Epithelial cell of prostate (primary cell): ENCODE measurements at regions not wholly inside any gene's neighbourhood (a gene's known extent, or its start where the extent isn't known, plus 50 kb on each side); places are given as distances from the start of the nearest gene placed in this dataset.
"Not testable (repeated sequence)": the region's sequence is repeated elsewhere in the genome, so short reads cannot be mapped to it uniquely, and the experiment has no call there.

Experiments used
- DNase-seq: peaks from one replicate; pipeline ENCODE4 v3.0.0-alpha.2; 2011; ENCODE audit warnings: low read depth, low spot score
- H3K27ac ChIP-seq: fragments of 450-650 bp; 2 replicates; pipeline ENCODE4 v1.5.1; 2017; ENCODE audit warnings: mild to moderate bottlenecking

DNA sequence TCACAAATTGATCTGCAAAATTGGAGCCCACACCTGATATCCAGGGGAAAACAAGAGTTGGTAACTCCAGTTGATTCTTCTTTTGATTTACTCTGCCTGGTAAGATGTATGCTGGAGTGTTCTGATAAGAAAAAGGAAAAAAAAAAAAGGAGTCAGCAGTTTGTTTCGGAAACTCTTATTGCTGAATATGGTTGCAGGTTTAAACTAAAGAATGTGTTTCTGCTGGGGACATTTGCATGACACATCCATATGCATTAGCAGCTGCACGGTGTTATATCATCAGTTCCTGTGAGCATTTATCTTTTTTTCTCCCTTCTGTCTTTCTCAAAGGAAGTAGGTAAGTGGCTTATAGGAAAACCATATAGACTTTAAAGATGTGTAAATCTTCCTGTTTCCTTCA is 418.5 kb upstream of the ESRRG start:
- no peak for DNase-seq
- no peak overlapping the region for H3K27ac ChIP-seq

DNA sequence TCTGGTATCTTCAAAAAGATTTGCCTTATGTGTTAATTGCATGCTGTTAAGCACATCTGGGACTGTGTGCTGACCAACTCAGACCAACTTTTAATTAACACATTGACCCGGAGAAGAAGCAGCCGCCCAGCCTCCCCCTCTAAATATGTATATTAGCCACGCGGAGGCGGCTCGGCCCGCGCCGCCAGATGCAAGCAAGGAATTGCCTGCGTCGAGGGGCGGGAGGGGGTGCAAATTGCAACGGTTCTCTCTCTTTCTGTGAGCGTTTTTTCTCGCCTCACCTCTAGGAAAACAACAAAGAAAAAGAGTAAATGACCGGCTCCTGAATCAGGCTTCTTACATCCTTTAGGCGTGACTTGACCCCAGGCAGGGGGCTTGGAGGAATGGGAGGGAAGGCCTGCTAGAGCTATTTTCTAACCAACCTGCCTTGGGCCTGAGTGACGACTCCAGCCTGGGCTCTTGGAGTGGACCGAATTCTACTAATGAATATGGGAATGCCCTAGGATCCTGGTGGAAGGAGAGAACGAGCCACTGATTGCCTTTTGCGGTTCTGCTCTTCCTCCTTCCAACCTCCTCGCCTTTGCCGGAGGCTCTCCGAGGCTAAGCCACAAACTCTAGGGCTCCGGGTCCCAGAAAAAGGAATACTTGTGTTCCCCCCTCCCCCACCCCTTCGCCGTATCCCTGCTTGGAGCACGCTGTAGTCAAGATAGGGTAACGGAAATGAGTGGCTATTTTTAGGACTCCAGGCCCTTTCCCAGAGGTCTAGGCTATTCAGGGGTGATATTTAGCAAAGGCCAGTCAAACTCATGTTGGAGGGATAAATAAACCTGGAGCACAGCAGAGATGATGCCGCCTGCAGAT is 417.0 kb upstream of the ESRRG start:
- no peak for DNase-seq
- no peak overlapping the region for H3K27ac ChIP-seq

DNA sequence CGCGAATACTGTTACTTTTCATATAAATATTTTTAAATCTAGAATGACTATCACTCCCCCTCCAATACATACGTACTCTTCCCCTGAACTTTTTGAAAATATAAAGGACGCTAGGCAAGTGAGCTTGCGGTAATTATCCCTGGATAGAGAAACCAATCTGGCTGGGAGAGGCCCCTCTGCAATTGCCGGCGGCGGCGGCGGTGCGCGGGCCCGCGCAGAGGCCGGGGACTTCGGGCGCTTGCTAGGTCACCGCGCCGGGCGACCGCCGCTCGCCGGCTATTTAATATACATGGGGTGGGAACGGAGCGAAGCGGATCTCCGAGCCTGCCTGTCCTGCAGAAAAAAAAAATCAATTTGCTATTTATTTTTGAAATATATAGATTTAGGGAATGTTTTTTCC is 416.3 kb upstream of the ESRRG start:
- no peak overlapping the region for H3K27ac ChIP-seq
- DNase-seq, result no peak

DNA sequence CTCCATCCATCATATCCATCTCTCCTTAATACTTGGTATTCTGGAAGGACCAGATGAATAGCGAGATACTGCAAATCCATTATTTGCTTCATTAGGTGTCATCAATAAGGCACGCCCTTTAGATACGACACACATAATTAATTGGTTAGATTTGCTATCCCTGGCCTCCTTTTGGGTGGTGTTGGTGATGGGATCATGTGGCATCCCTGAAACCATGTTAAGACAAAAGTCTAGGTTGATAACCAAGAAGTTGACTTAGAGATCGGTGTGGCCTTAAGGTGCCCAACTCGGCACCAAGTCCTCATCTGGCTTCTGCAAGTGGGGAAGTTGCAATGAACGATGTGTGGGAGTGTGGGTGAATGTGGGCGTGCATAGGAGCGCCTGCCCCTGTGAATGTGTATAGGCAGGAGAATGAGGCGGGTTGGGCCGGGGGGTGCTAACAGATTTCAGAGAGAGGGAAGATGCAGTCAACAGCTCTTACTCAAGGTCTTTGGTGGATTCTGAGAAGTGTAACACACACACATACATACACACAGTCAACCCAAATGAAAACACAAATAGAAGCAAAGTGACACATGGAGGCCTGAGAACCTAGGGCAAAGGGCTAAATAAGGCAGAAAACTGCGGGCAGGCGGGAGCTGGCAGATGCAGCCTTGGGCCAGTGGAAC is 415.7 kb upstream of the ESRRG start:
- no peak overlapping the region for H3K27ac ChIP-seq
- DNase-seq, result no peak

DNA sequence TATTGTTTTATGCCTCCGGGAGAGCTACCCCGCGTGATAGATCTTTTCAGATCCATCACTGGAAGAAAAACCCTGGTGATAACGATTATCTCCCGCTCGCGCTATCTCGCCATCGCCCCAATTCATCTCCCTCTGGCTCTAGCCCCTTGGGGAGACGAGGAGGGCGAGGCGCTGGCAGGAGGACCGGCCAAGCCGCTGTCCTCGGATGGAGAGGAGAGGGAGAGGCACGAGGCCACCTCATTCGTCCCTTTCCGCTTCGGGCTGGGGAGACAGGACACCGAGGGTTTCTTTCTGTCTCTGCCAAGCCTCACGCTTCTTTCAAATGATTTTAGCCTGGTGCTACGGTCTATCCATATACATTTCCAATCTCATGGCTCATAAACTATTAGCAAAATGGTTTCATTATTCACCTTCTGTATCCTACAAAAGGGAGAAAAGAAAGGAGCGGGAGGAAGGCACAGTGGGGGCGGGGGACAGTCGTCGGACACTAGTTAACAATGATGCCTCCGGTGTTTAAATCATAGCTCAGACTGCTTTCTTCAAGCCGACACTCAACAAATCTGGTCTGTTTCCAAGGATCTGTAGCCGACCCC is 415.0 kb upstream of the ESRRG start:
- no peak for DNase-seq
- H3K27ac ChIP-seq, result no peak overlapping the region

DNA sequence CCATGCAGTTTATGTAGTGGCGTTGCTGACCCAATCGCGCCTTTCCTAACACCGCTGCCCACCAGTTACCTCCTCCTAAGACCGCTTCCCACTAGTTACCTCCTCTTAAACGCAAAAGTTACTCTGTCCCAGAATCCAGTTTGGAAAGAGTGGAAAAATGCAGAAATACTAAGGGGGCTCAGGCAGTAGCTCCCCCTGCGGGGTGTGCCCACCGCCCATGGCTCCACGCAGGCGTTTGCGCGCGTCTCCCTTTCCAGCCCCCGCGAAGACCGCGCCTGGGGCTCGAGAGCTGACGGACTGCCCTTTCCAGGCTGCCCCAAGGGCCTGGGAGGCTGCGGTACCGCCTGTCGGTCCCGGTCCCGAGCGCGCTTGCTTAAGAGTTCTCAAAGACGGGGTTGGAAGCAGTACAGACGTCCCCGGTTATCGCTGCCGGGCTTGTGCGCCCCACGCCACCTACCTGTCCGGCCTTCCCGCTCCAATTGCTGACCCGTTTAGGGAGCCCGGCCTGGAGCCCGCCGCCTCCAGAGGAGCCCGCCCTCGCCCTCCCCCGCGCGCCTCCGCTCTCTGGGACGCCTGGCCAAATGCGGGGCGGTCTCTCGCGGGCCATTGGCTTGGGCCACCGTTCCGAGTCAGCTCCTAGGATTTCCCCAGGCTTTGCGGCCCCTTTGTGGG is 414.1 kb upstream of the ESRRG start:
- H3K27ac ChIP-seq, result no peak overlapping the region
- no peak for DNase-seq

DNA sequence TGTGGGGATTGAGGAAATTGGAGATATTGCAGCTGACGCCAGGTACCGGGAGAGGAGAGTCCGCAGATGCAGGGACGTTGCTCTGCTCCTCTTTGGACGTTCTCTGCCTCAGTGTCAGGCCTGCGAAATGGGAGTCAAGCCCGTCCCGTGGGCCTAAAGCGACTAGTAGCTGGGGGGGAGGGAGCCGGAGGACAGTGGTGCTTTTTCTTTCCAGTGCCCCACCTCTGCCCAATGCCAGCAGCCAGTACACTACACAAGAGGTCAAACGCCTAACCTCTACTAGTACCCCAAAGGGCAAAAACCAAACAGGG is 413.6 kb upstream of the ESRRG start:
- DNase-seq, result no peak
- no peak overlapping the region for H3K27ac ChIP-seq

DNA sequence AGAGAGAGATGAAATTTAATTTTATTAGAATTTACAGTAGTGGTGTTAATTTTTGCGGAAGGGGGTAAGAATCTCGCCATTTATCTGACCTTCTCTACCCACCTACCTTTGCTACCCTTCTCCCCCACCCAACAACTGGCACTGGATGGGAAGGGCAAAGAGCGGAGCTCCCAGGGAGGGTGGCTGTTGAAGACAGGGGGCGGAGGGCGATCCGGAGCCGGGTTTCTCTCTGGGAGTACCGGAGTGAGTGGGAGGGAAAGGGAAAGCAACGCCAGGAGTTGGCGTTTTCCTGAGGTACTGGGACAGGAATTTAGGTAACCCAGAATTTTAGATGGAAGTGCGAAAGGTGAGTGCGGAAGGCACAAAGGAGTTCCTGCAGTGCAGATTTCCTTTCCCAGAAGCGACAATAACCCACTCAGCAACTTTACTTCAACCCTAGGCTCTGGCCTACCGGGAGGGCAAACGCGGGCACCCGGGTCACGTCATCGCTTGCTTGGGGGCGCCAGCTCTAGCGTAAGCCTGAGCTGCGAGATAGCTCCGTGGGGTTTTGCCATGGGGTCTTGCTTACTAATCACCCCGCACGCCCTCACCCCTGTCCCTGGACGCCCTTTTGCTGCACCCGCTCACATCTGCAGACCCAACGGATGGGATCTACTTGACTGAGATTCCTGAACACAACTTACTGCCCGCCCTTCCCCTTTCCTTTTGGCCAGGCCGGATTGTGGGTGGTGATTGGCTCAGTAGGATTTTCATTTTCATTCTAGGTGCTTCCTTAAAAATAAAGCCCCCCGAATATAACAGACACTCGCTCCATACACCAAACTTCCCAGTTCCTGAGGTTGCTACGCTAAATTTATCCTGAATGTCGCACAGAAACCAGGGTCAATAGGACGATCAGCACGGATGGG is 413.0 kb upstream of the ESRRG start:
- no peak for DNase-seq
- no peak overlapping the region for H3K27ac ChIP-seq

DNA sequence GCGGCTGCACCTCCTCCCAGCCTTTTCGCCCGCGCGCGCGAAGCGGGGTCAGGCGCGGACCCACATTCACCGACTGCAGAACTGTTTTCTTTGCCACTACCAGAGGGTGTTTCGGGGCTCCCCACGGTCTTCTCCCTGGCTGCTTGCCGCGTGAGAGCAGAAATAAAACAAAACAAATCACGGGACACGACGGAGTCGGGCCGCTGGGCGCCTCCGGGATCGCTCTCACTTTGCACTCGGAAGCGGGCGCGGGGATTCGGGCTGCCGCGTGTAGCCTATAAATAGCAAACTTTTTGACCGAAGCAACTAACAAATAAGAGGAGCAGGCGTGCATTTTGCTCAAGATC is 412.3 kb upstream of the ESRRG start:
- no peak overlapping the region for H3K27ac ChIP-seq
- no peak for DNase-seq

DNA sequence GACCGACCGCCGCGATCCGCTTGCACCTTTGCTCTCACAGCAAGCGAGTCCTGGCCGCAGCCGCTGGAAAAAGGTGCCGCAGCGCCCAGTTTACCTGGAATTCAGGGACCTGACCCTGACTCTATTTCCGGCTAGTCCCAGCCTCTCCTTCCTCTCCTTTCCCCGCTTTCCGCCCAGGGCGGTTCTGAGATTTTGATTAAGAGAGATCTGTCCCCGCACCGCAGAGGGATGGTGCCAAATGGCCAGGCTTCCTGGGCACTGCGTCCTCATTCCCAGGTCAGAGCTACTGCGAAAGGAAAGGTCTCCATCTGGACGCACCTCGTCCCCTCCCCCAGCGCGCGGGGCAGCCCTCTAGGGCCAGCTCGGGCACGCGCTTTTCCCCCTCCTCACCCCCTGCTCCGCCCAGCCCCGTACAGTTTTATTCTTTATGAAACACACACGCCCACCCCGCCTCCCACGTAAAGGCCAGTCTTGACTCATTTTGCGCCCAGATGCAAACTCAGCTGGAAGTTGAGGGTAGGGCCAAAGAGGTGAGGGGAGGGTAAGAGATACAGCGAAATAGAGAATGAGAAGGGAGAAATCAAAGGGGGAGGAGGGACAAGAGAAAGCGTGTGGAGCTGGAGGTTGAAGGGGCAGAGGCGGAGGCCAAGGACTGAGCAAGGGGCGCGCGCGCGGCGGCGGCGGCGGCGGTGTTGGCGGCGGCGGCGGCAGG is 411.8 kb upstream of the ESRRG start:
- no peak for DNase-seq
- H3K27ac ChIP-seq, result no peak overlapping the region

DNA sequence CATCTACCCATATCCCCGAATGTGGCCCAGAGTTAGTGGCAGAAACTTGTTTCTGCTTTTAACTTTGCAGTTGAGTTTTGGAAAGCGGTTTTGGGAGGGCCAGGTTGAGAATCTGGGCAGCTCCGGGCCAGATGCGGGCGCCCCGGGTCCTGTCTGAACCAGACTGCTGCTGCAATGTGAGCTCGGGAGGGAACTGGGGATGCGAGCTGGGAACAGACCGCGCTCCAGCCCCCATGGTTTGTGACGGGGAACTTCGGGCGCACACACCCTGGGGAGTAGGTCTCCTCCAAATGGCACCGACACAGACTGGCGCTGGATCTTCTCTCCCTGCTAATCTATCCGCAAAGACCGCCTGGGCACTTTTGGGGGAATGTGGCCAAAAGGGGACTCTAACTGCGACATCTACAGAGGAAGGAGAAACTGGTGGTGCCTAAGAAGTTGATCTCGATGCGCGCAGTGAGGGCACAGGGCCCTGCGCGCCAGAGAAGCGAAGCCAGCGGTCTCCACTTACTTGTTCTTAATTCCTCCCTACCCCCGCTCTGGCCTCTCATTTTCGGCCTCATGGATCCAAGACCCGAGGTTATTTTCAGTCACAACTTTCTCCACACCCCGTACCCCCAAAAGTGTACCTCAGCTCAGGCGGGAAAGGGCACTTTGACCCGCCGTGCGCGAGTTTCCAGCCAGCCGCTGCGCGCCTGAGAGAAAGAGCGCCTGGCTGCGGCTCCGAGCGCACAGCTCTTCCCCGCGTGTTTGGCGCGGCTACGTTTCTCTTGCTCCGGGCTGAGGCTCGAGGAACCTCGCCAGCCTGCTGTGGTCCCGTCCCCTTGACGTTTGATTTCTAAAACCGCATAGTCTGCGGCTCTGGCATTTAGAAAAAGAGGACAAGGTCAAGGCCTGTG is 411.0 kb upstream of the ESRRG start:
- no peak for DNase-seq
- H3K27ac ChIP-seq, result no peak overlapping the region

DNA sequence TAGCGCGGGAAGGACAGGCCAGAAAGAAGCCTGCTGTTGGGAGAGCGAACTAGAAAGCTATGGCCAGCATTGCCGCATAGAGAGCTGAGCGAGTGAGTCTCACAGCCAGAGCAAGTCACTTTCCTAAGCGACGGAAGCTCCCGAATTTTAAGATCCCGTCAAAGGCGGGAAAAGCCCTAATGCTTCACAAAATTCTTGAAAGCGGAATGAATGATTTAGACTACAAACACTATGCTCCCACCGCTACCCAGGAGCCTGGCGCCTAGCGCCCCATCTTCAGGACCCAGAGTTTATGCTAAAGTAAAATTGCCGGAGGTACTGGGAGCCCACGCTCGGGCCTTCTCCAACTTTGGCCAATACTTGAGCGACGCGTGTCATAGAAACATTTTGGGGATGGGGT is 409.9 kb upstream of the ESRRG start:
- no peak for DNase-seq

DNA sequence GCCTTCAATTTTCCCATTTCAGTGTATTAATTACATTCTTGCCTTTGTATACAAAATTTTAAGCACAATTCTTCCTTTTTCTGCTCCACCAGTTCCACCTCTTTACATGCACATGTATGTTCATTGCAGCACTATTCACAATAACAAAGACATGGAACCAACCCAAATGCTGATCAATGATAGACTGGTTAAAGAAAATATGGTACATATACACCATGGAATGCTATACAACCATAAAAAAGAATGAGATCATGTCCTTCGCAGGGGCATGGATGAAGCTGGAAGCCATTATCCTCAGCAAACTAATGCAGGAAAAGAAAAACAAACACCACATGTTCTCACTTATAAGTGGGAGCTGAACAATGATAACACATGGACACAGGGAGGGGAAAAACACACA is 400.1 kb upstream of the ESRRG start:
- DNase-seq, H3K27ac ChIP-seq: not testable (repeated sequence)

More for the DNA sequence above, 409.9 kb upstream of the ESRRG start:
- no peak overlapping the region for H3K27ac ChIP-seq

DNA sequence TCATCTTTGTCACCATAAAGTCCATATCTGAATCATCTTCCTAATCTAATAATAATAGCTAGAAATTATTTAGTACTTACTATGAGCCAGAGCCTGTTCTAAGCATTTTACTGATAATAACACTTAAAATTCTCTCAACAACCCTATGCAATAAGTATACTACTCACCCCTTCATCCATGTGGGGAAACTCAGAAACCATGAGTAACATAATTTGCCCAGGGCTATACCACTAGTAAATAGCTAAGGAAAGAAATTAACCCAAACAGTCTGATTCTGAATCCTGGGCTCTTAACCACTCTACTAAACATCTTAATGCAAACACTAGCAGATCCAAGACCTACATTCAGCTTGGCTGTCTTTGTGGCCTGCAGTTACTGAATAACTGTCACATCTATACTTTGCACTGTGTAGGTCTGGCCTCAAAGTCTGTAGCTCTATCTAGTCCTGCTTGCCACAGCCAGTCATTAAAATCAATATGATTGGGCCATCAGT is 394.8 kb upstream of the ESRRG start:
- no peak for DNase-seq
- no peak overlapping the region for H3K27ac ChIP-seq

DNA sequence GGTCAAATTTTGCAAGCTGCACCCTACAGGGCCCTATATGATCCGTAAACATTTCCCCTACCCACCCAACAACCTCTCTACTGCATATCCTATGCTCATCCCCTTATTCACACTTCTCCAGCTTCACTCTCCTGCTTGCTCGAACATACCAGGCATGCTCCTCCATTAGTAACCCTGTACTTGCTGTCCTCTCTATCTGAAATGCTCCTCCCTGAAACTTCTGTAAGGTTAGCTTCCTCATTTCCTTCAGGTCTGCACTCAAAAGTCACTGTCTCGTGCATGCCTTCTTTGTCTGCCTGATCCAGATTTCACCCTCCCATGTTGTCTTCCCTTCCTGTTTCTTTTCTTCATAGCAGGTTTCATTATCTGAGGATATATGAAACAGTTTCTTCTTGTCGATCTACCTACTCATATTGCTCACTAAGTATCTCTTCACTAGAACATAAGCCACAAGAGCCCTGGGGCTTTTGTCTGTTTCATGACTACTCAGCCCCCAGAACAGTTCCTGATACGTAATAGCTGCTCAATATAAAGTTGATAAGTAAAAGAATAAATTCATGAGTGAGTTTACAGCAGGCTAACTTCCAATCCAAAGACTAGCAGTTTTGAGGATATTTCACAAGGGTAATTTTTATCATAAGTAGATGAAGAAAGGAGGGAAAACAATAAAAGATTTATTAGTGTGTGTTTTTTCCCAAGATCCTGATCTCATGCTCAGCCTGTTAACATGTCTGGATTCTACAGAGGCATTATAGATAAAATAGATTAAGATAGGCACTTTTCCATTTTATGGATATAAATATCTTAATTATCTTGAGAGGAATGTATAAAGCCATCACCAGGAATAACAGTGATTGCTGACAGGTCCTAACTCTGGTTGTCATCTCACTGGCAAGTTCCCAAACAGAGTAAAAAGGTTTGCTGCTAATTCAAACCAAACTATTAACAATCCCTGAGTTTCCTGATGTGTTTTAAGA is 392.5 kb upstream of the ESRRG start:
- DNase-seq, result no peak
- peak overlapping the region; percentile 29 for H3K27ac ChIP-seq

DNA sequence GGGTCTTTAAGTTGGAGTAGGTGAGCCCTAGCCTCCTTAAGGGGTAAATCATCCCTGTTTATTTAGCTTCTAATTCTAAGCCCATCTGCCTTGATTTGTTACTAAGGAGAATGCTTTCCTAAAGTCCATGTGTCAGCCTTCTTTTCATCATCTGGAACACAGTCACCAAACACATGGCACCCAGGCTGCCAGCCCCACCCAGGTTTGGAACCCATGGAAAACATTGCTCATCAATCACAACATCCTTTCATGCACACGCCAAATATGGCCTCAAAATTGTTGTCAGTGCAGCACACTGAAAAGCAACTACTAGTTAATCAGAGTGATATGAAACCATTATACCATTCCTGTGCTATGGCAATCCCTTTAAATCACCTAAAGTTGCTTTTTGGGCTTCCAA is 386.7 kb upstream of the ESRRG start:
- H3K27ac ChIP-seq, result no peak overlapping the region
- DNase-seq, result no peak

DNA sequence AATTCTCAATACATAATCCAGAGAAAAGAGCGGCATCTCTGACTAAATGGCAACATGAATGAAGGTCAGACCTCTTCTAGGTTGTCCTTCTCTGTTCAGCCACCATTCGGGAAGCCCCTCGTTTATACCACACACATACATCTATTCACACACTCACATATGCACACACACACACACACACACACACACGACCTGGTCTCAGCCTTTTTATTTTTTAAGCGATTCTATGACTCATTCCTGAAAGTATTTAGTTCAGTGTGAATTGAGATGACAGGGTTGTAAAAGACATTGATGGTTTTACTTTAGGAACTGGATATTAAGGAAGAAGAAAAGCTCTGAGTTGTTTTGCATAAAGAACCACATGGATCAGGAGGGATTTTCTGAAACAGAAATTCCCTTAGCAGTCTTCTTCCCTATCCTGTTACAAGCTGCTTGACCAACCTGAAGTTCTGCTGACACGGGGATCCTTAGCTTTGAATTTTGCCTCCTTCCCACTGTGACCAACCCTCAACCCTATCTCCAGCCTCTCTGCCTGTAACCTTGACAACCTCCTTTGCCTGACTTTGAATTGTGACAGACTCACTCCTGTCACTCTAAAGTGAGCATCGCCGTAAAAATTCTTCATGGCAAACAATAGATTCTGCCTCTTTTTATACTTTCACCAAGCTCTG is 383.1 kb upstream of the ESRRG start:
- DNase-seq, result no peak
- no peak overlapping the region for H3K27ac ChIP-seq
